Erythroblast (primary cell): ENCODE measurements at regions not wholly inside any gene's neighbourhood (a gene's known extent, or its start where the extent isn't known, plus 50 kb on each side); places are given as distances from the start of the nearest gene placed in this dataset.

Experiments used
- GATA1 ChIP-seq: IDR thresholded peaks from 2 replicates; pipeline ENCODE4 v1.6.1; 2011; ENCODE audit warnings: low read depth, mild to moderate bottlenecking, control low read depth, low read length, moderate library complexity
- POLR2A ChIP-seq: IDR thresholded peaks from 2 replicates; pipeline ENCODE4 v1.6.1; 2011; ENCODE audit warnings: mild to moderate bottlenecking, low read length

- TF ChIP-seq POLR2A (no peak), GATA1 (no peak)
Observed at GRCh38 chr20:55097621-55098020, 622.2 kb downstream of the DOK5 start.
